Osteocyte (in vitro differentiated cells): ENCODE measurements at regions not wholly inside any gene's neighbourhood (a gene's known extent, or its start where the extent isn't known, plus 50 kb on each side); places are given as distances from the start of the nearest gene placed in this dataset.

Experiments
- DNase-seq: peaks from one replicate; pipeline ENCODE4 v3.0.0; 2021; ENCODE audit warnings: mixed read lengths; ENCODE audit not compliant: unreplicated experiment; ENCODE audit errors: extremely low spot score
- H3K27ac Mint-ChIP-seq: one replicate; pipeline ENCODE4 v1.8.0; 2021; ENCODE audit warnings: mild to moderate bottlenecking, mixed read lengths; ENCODE audit not compliant: unreplicated experiment
- H3K27me3 Mint-ChIP-seq: one replicate; pipeline ENCODE4 v1.8.0; 2021; ENCODE audit warnings: mixed read lengths; ENCODE audit not compliant: unreplicated experiment
- H3K36me3 Mint-ChIP-seq: one replicate; pipeline ENCODE4 v1.8.0; 2021; ENCODE audit warnings: mixed read lengths; ENCODE audit not compliant: unreplicated experiment
- H3K4me1 Mint-ChIP-seq: one replicate; pipeline ENCODE4 v1.8.0; 2021; ENCODE audit warnings: mixed read lengths; ENCODE audit not compliant: unreplicated experiment
- H3K4me3 Mint-ChIP-seq: one replicate; pipeline ENCODE4 v1.8.0; 2021; ENCODE audit warnings: mild to moderate bottlenecking, moderate library complexity, mixed read lengths; ENCODE audit not compliant: unreplicated experiment
- H3K9me3 Mint-ChIP-seq: one replicate; pipeline ENCODE4 v1.8.0; 2021; ENCODE audit warnings: mixed read lengths; ENCODE audit not compliant: unreplicated experiment
- CTCF ChIP-seq: fragments of 200-600 bp; sonication (generic); IDR thresholded peaks from 2 replicates; pipeline ENCODE4 v1.5.0; 2021; ENCODE audit warnings: antibody characterized with exemption, mild to moderate bottlenecking, moderate library complexity

- no peaks in the 10 kb centered on the region for H3K9me3 Mint-ChIP-seq
- no peaks in the 10 kb centered on the region for H3K36me3 Mint-ChIP-seq
- DNase-seq: no peak
- no peaks in the 10 kb centered on the region for H3K27me3 Mint-ChIP-seq
- peaks cover 61% of the 10 kb centered on the region for H3K4me1 Mint-ChIP-seq
- peak overlapping the region; percentile 79 for H3K27ac Mint-ChIP-seq
- no peak overlapping the region for H3K4me3 Mint-ChIP-seq
- no peak for TF ChIP-seq CTCF
These were observed 390.6 kb upstream of the ZFP42 start for GRCh38 chr4:187604984-187605383.

- Mint-ChIP-seq H3K27me3 (no peaks in the 10 kb centered on the region), H3K9me3 (no peaks in the 10 kb centered on the region), H3K36me3 (no peaks in the 10 kb centered on the region), H3K4me3 (no peak overlapping the region), H3K4me1 (peaks cover 62% of the 10 kb centered on the region), H3K27ac (no peak overlapping the region)
- peak; percentile 77 for TF ChIP-seq CTCF
- DNase-seq: no peak
These were observed 389.0 kb upstream of the ZFP42 start for GRCh38 chr4:187606581-187606980.

- H3K4me1 Mint-ChIP-seq: peaks cover 51% of the 10 kb centered on the region
- no peaks in the 10 kb centered on the region for H3K27me3 Mint-ChIP-seq
- H3K36me3 Mint-ChIP-seq: no peaks in the 10 kb centered on the region
- no peak overlapping the region for H3K4me3 Mint-ChIP-seq
- no peak for DNase-seq
- no peaks in the 10 kb centered on the region for H3K9me3 Mint-ChIP-seq
- peak overlapping the region; percentile 86 for H3K27ac Mint-ChIP-seq
- TF ChIP-seq CTCF: no peak
These were observed 387.6 kb upstream of the ZFP42 start for GRCh38 chr4:187608001-187608421.

GRCh38 chr4:187612301-187612700 is 383.3 kb upstream of the ZFP42 start:
- TF ChIP-seq CTCF: no peak
- DNase-seq: no peak
- H3K9me3 Mint-ChIP-seq: no peaks in the 10 kb centered on the region
- peaks cover 22% of the 10 kb centered on the region for H3K4me1 Mint-ChIP-seq
- H3K27ac Mint-ChIP-seq: no peak overlapping the region
- H3K27me3 Mint-ChIP-seq: no peaks in the 10 kb centered on the region
- H3K4me3 Mint-ChIP-seq: no peak overlapping the region
- no peaks in the 10 kb centered on the region for H3K36me3 Mint-ChIP-seq

GRCh38 chr4:187613089-187613839 is 382.3 kb upstream of the ZFP42 start:
- Mint-ChIP-seq H3K27me3 (no peaks in the 10 kb centered on the region), H3K27ac (no peak overlapping the region), H3K4me1 (peaks cover 19% of the 10 kb centered on the region), H3K36me3 (no peaks in the 10 kb centered on the region), H3K4me3 (no peak overlapping the region), H3K9me3 (no peaks in the 10 kb centered on the region)
- DNase-seq: no peak
- TF ChIP-seq CTCF: no peak
